Stimulated activated memory B cell treated with anti-CD40 and anti-IgM and Interleukin-4, amounts not matched to agents 10 μg/mL and 1 μg/mL and 100 μg/mL, for 72 hours (primary cell): ENCODE measurements at regions not wholly inside any gene's neighbourhood (a gene's known extent, or its start where the extent isn't known, plus 50 kb on each side); places are given as distances from the start of the nearest gene placed in this dataset.

ENCODE experiments used
- ATAC-seq: fragments of 150-1000 bp; cut with Tn5 transposase; 2 replicates; pipeline ENCODE4 v1.10.0; 2021
- H3K27ac Mint-ChIP-seq: one replicate; pipeline ENCODE4 v1.8.0; 2022; ENCODE audit warnings: mild to moderate bottlenecking, mixed read lengths
- H3K27me3 Mint-ChIP-seq: one replicate; pipeline ENCODE4 v1.8.0; 2022; ENCODE audit warnings: mixed read lengths
- H3K36me3 Mint-ChIP-seq: one replicate; pipeline ENCODE4 v1.8.0; 2022; ENCODE audit warnings: mixed read lengths
- H3K4me1 Mint-ChIP-seq: one replicate; pipeline ENCODE4 v1.8.0; 2022; ENCODE audit warnings: mixed read lengths
- H3K4me3 Mint-ChIP-seq: one replicate; pipeline ENCODE4 v1.8.0; 2022; ENCODE audit warnings: mild to moderate bottlenecking, moderate library complexity, mixed read lengths
- H3K9me3 Mint-ChIP-seq: one replicate; pipeline ENCODE4 v1.8.0; 2022; ENCODE audit warnings: mixed read lengths

DNA sequence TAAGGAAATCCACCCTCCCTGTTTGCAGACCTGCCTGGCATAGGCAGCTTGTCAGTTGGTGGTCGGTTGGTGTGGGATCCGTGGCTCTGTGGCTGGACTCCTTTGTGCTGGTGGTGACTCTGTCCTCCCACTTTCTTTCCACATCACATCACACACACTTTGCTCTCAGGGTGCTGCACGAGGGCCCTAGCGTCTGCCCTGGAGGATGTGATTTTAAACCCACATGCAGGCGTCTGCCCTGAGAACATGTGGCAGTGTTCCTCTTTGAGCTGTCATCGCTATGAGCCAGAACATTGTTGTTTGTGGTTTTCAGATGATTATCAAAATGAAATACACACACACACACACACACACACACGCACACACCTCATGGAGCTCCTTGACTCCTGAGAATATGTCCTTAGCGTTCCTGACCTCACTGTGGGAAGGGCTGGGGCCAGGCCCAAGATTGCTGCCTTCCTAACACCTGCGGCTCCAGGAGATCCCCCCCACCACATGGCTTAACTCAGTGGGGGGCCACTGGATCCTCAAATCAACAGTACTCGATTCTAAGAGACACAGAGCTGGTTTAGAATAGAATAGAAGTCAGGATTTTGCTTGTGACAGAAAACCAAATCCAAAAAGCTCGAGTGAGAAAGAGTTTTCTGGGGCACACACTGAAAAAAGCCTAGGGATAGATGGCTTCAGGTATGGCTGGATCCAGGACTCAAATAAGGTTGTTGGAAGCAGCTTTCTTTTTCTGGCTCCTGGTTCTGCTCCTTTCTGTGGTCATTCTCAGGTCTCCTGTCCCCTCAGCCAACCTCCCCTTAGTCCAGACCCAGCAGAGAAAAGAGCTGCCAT lies 54.8 kb downstream of the RTP5 start:
- peaks cover 5% of the 10 kb centered on the region for H3K36me3 Mint-ChIP-seq
- ATAC-seq: no peak
- H3K27ac Mint-ChIP-seq: no peak overlapping the region
- no peaks in the 10 kb centered on the region for H3K9me3 Mint-ChIP-seq
- no peaks in the 10 kb centered on the region for H3K4me1 Mint-ChIP-seq
- H3K4me3 Mint-ChIP-seq: no peak overlapping the region
- H3K27me3 Mint-ChIP-seq: no peaks in the 10 kb centered on the region

DNA sequence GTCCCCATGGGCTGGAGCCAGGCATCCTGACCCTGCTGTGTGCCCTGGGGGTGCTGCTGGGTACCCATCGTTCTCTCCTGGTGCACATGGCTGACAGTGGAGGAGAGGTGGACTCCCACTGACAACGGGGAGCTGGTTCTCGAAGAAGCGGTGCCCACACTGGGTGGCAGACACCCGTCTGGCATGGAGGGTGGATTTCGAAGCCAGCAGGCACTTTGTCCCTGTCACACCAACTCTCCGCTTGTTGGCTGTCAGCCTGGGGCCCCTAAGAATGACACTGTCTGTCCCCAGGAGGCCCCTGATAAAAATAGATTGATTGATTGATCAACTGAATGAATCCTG lies 55.4 kb downstream of the RTP5 start:
- no peak overlapping the region for H3K4me3 Mint-ChIP-seq

DNA sequence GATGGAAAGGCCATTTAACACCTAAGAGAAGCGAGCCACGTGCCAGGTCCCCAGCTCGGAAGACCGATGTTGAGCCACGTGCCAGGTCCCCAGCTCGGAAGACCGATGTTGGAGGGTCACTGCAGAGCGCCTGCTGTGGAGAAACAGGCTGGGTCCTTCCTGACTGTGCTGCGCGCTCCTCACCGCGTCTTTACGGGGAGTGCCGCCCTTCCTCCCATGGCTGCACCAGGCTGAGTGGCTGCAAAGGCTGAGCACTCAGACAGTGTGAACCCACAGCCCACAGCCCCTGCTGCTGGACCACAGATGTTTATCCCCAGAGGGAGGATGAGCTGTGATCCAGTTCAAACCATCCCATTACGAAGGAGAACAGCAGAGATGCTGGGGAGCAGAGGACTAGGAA lies 55.7 kb downstream of the RTP5 start:
- ATAC-seq: no peak
- Mint-ChIP-seq H3K4me3 (no peak overlapping the region), H3K9me3 (no peaks in the 10 kb centered on the region), H3K27ac (no peak overlapping the region), H3K27me3 (no peaks in the 10 kb centered on the region), H3K4me1 (no peaks in the 10 kb centered on the region), H3K36me3 (peaks cover 11% of the 10 kb centered on the region)

More for the DNA sequence above, 55.4 kb downstream of the RTP5 start:
- Mint-ChIP-seq H3K36me3 (peaks cover 10% of the 10 kb centered on the region), H3K27me3 (no peaks in the 10 kb centered on the region), H3K27ac (no peak overlapping the region), H3K9me3 (no peaks in the 10 kb centered on the region), H3K4me1 (no peaks in the 10 kb centered on the region)
- ATAC-seq: no peak

DNA sequence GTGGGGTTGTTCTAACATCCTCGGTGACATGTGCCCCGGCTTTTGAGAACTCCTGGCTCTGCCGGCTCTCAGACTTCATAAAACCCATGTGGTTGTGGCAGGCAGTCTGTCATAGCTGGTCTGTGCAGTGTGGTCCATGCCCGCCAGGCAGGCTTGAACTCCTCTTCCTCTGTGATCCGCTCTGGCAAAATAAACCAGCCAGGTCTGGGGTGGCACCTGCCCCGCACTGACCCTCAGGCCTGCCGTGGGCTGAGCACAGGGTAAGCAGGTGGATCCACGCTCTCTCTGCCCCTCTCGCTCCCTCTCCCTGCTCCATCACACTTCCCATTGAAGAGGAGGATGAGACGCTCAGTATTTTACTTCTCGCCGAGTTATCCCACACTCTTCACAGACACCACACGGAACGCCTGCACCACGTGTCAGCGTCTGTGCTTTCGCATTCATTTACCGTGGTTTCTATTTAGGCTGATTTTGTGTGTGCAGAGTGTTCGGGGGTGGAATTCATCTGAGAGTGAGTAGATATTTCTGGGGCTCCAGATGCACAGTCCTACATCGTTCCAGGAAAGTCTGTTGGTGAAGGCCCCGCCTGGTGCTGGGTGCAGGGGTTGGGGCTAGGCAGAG lies 56.4 kb downstream of the RTP5 start:
- no peak overlapping the region for H3K27ac Mint-ChIP-seq
- H3K4me1 Mint-ChIP-seq: peaks cover under 1% of the 10 kb centered on the region
- peaks cover 11% of the 10 kb centered on the region for H3K36me3 Mint-ChIP-seq
- H3K4me3 Mint-ChIP-seq: no peak overlapping the region
- H3K27me3 Mint-ChIP-seq: no peaks in the 10 kb centered on the region
- no peak for ATAC-seq
- no peaks in the 10 kb centered on the region for H3K9me3 Mint-ChIP-seq

DNA sequence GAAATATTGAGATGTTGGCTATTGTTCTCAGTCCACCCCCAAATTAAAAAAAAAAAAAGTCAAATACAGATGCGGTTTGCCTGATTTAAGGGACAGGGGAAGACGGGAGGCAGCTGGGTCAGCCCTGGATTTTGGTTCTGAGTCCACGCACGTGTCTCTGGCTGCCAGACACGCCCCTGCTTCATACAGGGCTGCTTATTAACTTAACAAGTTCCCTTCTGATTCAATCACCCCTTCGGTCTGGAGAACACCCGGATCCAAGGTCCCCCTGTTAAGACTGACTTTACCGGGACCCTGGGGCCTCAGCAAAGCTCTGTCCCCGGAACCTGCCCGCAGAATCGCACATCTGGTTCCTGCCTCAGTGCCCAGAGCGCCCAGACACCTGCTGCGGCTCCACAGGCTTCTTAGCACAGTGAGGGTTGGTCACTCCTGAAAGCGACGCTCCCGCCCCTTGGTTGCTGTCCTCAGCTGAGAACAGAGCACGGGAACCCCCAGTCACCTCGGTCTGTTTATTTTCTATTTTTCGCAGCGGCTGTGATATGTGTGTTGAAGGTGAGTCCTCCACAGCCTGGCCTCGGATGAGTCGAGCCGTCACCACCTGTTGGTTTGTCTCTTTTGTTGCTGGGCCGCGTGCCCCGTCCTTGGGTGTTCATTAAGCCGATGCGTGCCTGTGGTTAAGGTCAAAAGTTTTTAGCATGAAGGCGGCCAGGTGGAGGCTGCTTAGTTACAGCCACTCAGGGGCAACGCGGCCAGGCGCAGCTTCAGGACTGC lies 57.2 kb downstream of the RTP5 start:
- no peaks in the 10 kb centered on the region for H3K27me3 Mint-ChIP-seq
- H3K36me3 Mint-ChIP-seq: peaks cover 11% of the 10 kb centered on the region
- H3K4me1 Mint-ChIP-seq: peaks cover 4% of the 10 kb centered on the region
- H3K4me3 Mint-ChIP-seq: no peak overlapping the region
- no peak overlapping the region for H3K27ac Mint-ChIP-seq
- H3K9me3 Mint-ChIP-seq: no peaks in the 10 kb centered on the region
- ATAC-seq: no peak

DNA sequence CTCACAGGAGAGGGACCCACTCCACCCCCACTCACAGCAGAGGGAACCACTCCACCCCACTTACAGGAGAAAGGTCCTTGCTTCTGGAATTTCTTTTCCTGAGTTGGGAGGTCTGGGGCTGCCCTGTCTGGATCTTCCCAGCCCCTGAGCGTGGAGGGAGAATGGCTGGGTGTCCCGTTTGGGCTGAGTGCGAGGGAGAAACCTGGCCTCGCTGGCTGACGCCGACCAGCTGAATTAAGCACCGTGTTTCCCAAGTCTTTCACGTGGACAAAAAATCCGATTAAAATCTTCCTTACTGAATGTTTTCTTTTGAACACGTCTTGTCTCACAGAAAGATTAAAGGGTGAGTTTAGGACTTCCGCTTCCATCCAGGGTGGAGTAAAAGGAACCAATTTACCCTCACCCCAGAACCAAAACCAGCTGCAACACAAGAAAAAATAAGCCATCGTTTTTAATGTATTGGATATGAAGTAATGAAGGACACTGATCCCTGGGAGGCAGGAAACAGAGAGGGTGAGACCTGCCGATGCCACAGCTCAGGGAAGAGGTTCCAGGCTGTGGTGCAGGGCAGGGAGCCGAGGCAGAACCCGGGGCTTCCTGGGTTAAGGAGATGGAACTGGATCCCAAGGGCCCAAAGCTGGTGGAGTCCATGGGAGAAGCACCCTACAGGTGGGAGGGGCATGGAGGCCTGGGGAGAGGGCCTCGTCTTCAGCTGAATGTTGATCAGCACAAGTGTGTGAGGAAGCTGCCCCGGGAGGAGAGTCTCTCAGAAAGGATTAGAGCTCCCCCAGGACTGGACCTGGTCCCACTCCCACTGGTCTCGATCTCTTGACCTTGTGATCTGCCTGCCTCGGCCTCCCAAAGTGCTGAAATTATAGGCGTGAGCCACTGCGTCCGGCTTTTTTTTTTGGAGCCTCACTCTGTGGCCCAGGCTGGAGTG lies 60.3 kb downstream of the RTP5 start:
- H3K4me3 Mint-ChIP-seq: no peak overlapping the region
- H3K4me1 Mint-ChIP-seq: peaks cover 4% of the 10 kb centered on the region
- H3K9me3 Mint-ChIP-seq: no peaks in the 10 kb centered on the region
- no peaks in the 10 kb centered on the region for H3K27me3 Mint-ChIP-seq
- no peak overlapping the region for H3K27ac Mint-ChIP-seq
- no peak for ATAC-seq
- peaks cover 11% of the 10 kb centered on the region for H3K36me3 Mint-ChIP-seq

DNA sequence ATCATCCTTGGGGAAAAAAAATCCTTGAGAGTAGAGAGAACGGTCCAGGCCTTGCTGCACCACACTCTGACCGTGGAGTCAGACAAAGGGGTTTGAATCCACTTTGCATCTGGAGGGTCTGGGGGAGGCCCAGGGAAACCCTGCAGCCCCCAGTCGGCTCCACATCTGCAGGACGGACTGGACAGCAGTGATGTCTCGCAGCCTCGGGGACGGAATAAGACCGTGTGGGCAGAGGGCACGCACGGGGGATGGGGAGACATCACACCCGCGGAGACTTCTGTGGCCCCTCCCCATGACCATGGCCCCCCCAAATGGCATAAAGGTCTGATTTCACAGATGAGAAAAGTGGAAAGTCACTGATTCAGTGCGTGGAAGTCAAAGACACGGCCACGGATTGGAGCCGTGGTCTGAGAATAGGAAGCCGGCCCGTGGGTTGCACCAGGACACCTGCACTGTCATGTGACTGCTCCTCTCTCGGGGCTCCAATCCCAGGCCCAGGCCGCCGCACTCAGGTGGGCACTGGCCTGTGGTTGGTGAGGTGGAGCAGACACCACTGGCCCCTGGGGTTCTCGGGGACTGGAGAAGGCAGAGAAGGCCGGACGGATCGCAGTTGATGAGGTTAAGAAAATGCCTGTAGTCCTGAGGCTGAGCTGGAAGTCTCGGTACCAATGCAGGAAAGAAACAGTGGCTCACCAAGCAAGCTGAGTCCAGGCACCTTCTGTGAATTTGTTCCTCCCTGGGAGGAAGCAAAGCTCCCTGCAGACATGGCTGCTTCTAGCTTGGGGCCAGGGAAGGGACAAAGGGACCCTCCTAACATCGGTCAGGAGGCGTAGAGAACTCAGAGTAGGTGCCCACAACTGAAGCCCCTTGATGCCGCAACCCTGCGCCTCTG lies 61.8 kb downstream of the RTP5 start:
- Mint-ChIP-seq H3K4me3 (no peak overlapping the region), H3K36me3 (peaks cover 15% of the 10 kb centered on the region), H3K4me1 (peaks cover 4% of the 10 kb centered on the region), H3K9me3 (no peaks in the 10 kb centered on the region), H3K27ac (no peak overlapping the region), H3K27me3 (no peaks in the 10 kb centered on the region)
- no peak for ATAC-seq

DNA sequence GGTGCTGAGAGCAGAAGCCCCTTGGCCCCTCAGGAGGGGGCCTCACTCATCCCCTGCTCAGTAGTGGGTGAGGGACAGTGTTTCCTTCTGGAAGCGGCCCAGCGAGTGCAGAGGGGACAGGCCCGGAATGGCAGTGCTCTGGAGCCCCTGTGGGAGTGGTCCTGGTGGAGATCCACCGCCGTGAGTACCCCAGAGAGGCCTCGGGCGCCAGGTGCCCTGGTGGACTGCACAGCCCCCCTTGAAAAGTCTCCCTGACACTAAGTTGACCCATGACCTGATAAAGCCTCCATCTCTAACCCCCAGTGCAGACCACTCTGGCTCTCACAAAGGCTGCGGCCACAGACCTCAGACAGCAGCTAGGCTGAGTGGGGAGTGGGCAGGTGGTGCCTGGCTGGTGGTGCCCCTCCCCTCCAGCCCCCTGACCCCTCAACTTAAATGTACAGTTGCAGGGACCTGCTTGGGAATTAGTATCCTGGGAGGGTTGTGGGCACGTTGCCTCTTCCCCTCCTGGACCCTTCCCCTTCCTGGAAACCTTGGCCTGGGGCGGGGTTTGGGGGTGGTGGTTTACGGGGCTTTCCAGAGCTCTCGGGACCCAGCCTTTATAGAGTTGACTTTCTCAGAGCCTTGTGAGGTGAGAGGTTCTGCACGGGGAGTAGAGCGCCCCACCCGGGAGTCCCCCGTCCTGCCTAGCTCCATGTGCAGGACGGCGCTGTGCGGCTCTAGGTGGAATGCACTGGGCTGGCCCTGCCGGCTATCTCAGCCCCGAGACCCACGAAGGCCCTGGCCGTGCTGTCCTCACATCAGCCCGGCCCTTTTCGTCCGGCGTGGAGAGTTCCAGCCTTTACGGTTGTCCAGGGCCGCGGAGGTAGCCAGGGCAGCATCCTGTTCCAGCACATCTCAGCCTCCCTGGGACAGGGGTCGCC lies 62.7 kb downstream of the RTP5 start:
- no peaks in the 10 kb centered on the region for H3K9me3 Mint-ChIP-seq
- H3K4me3 Mint-ChIP-seq: no peak overlapping the region
- H3K36me3 Mint-ChIP-seq: peaks cover 15% of the 10 kb centered on the region
- H3K4me1 Mint-ChIP-seq: peaks cover 4% of the 10 kb centered on the region
- no peak overlapping the region for H3K27ac Mint-ChIP-seq
- no peak for ATAC-seq
- no peaks in the 10 kb centered on the region for H3K27me3 Mint-ChIP-seq

DNA sequence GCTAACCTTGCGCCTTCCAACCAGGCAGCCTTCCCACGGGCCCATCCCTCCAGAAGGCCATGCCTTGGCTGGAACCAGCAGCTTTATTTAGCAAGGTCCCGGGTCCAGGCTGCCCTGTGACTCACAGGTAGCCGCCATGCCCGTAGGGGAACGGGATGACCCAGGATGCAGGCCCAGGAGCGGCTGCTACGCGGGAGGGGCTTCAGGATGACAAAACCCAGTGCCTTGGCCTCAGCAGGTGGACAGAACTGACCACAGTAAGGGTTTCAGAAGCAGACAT lies 63.3 kb downstream of the RTP5 start:
- Mint-ChIP-seq H3K4me3 (no peak overlapping the region), H3K4me1 (peaks cover 4% of the 10 kb centered on the region), H3K36me3 (peaks cover 15% of the 10 kb centered on the region), H3K27ac (no peak overlapping the region), H3K9me3 (no peaks in the 10 kb centered on the region), H3K27me3 (no peaks in the 10 kb centered on the region)
- ATAC-seq: no peak

DNA sequence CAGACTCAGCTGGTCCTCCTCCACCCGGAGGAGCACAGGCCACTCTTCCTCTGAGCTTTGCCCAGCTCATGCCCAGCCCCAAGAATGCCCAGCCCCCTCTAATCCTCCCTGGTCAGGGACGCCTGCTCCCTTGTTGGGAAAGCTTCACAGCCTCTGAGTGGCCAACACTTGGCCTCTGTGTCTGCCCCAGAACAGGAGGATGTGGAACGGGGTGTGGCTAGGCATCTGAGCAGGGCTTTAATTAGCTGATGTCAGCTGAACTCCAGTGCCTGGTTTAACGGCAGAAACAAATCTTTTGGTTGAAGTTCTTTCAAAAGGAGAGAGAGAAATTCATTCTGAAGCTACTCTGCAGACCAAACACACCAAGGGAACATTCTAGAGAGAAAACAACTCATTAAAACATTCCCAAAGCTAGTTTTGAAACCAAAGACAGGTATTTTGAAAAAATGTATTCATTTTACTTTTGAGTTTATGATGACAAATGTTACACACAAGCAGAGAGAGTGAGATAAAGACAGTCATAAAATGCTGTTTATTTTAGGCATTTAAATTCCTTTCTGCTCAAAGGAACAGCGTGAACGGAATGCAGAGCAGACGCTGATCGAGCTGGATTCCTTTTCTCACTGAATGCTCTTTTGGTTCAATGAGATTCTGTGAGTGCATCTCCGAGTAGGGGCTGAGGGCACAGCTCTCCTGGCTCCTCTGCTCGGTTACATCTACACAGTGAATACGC lies 63.8 kb downstream of the RTP5 start:
- H3K36me3 Mint-ChIP-seq: peaks cover 15% of the 10 kb centered on the region
- H3K4me1 Mint-ChIP-seq: peaks cover 4% of the 10 kb centered on the region
- no peak overlapping the region for H3K27ac Mint-ChIP-seq
- H3K4me3 Mint-ChIP-seq: no peak overlapping the region
- H3K27me3 Mint-ChIP-seq: no peaks in the 10 kb centered on the region
- ATAC-seq: no peak
- H3K9me3 Mint-ChIP-seq: no peaks in the 10 kb centered on the region

DNA sequence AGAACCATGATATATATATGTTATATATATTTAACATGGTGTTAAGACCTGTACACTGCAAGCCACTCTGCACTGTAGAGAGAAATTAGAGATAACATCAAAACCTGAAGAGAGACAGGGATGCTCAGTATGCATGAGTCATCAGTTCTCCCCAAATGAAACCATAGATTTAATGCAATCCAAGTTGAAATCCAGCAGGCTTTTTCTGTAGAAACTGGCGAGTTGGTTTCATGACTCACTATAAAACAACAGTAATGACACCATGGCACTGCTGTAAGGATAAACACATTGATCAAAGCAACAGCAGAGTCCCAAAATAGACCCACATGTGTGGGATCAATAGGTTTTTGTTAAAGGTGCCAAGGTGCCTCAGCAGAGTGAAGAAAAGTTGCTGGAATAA lies 65.8 kb downstream of the RTP5 start:
- Mint-ChIP-seq H3K36me3 (peaks cover 13% of the 10 kb centered on the region), H3K4me3 (no peak overlapping the region), H3K9me3 (peaks cover 2% of the 10 kb centered on the region), H3K27ac (no peak overlapping the region), H3K27me3 (no peaks in the 10 kb centered on the region), H3K4me1 (peaks cover 7% of the 10 kb centered on the region)
- ATAC-seq: no peak

DNA sequence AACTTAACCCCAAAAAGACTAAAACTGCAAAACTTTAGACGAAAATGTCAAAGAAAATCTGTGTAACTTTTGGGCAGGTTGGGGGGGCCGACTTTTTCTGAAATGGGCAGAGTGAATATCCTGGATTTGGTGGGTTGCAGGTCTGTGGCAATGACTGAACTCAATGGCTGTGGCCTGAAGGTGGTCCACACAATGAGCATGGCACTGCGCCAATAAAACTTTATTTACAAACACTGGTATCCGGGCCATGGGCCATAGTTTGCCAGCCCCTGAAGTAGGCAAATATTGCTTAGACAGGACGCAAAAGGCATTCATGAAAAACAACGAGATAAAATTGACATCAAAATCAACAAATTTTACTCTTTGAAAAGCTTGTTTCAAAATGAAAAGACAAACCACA lies 66.2 kb downstream of the RTP5 start:
- H3K27ac Mint-ChIP-seq: no peak overlapping the region
- peaks cover 17% of the 10 kb centered on the region for H3K36me3 Mint-ChIP-seq
- no peaks in the 10 kb centered on the region for H3K27me3 Mint-ChIP-seq
- no peak for ATAC-seq
- peaks cover 9% of the 10 kb centered on the region for H3K4me1 Mint-ChIP-seq
- no peak overlapping the region for H3K4me3 Mint-ChIP-seq
- peaks cover 4% of the 10 kb centered on the region for H3K9me3 Mint-ChIP-seq
